HepG2 (cell line): ENCODE measurements at regions not wholly inside any gene's neighbourhood (a gene's known extent, or its start where the extent isn't known, plus 50 kb on each side); places are given as distances from the start of the nearest gene placed in this dataset.

Experiments used
- ATAC-seq: fragments of 200-7000 bp; cut with Tn5 transposase; 3 replicates; pipeline ENCODE4 v1.9.1; 2020; ENCODE audit warnings: mild to moderate bottlenecking, moderate library complexity
- BruUV-seq: library from RNA; stranded (reverse); fragments of 400-500 nt; replicated peaks from 2 replicates; lab custom pipeline; 2021; lab: Mats Ljungman, UMichigan
- CTCF ChIA-PET: fragments of 300-600 bp; formaldehyde crosslinking; extraction: SDS; loops from one replicate; lab custom pipeline; 2021; ENCODE audit warnings: low total read pairs, inconsistent platforms, low intra/inter-chr PET ratio; lab: Yijun Ruan, JAX
- POLR2A ChIA-PET: fragments of 350-600 bp; sonication (Branson Sonifier 250); formaldehyde crosslinking; loops from one replicate; lab custom pipeline; 2020; ENCODE audit warnings: antibody characterized with exemption, inconsistent platforms; lab: Yijun Ruan, JAX
- DNase-seq: peaks from one replicate; pipeline ENCODE4 v3.0.0-alpha.2; 2015; ENCODE audit warnings: low spot score
- FAIRE-seq: peaks from 3 replicates; lab custom pipeline; 2011; peaks lifted over from hg19 to GRCh38; lab: Jason Lieb, UNC
- H2AFZ ChIP-seq: one replicate; pipeline ENCODE4 v1.6.1; 2011; ENCODE audit warnings: low read length, inconsistent platforms
- H3K27ac ChIP-seq: fragments of 300-600 bp; 3 replicates; pipeline ENCODE4 v1.8.0; 2011; ENCODE audit warnings: mixed run types, mild to moderate bottlenecking, mixed read lengths, low read length, inconsistent platforms; ENCODE audit not compliant: insufficient read depth; ENCODE audit errors: extremely low read length
- H3K27me3 ChIP-seq, 2 experiments: fragments of 200-600 bp in 1 of 2; 2 replicates in 1 of 2; 3 replicates in 1 of 2; pipeline versions ENCODE4 v1.6.0 to v1.8.0; 2011; ENCODE audit warnings: low read length in 2 of 2, mild to moderate bottlenecking in 2 of 2, moderate library complexity in 2 of 2, inconsistent platforms in 1 of 2; ENCODE audit not compliant: insufficient read depth in 2 of 2, control insufficient read depth in 1 of 2
- H3K36me3 ChIP-seq, 2 experiments: fragments of 200-600 bp in 1 of 2; replicated peaks in 1 of 2; 2 replicates in 1 of 2; 3 replicates in 1 of 2; pipeline versions ENCODE4 v1.5.1 to v1.8.0; 2011; ENCODE audit warnings: low read length in 2 of 2, inconsistent platforms in 1 of 2; ENCODE audit not compliant: insufficient read depth in 2 of 2, control insufficient read depth in 1 of 2
- H3K4me1 ChIP-seq: 2 replicates; pipeline ENCODE4 v1.5.1; 2012; ENCODE audit warnings: low read length, inconsistent platforms; ENCODE audit not compliant: insufficient read depth
- H3K4me2 ChIP-seq: 2 replicates; pipeline ENCODE4 v1.6.0; 2011; ENCODE audit warnings: low read depth, low read length, inconsistent platforms
- H3K4me3 ChIP-seq, 3 experiments: fragments of 200-600 bp in 1 of 3; sonication (generic), shearing (Covaris generic) in 1 of 3; replicated peaks in 1 of 3; 2 replicates each; pipeline ENCODE4 v1.5.1; 2011 to 2016; ENCODE audit warnings: low read length in 3 of 3, inconsistent platforms in 2 of 3, low read depth in 2 of 3, mild to moderate bottlenecking in 2 of 3, control low read depth in 1 of 3, mixed read lengths in 1 of 3; ENCODE audit not compliant: insufficient read depth in 1 of 3
- H3K79me2 ChIP-seq: one replicate; pipeline ENCODE4 v1.6.1; 2011; ENCODE audit warnings: low read length, inconsistent platforms; ENCODE audit not compliant: insufficient read depth
- H3K9ac ChIP-seq: 2 replicates; pipeline ENCODE4 v1.6.0; 2011; ENCODE audit warnings: mild to moderate bottlenecking, low read depth, low read length, inconsistent platforms; ENCODE audit not compliant: insufficient read depth
- H3K9me3 ChIP-seq: 2 replicates; pipeline ENCODE4 v1.5.1; 2012; ENCODE audit warnings: mild to moderate bottlenecking, low read length
- H4K20me1 ChIP-seq: 2 replicates; pipeline ENCODE4 v1.6.0; 2011; ENCODE audit warnings: inconsistent platforms, mild to moderate bottlenecking, low read length, moderate library complexity; ENCODE audit not compliant: insufficient read depth
- MAFK ChIP-seq, 2 experiments: IDR thresholded peaks in 1 of 2; conservative IDR thresholded peaks in 1 of 2; 2 replicates each; pipeline ENCODE4 v1.6.1; 2011; ENCODE audit warnings: improper control_type of control experiment in 2 of 2, low read length in 2 of 2
- REXO4 ChIP-seq: sonication (generic); formaldehyde crosslinking; IDR thresholded peaks from 2 replicates; pipeline ENCODE4 v1.8.0; 2022; ENCODE audit warnings: missing genetic modification reagents, mild to moderate bottlenecking, borderline replicate concordance
- ZNF484 ChIP-seq: sonication (generic); formaldehyde crosslinking; IDR thresholded peaks from 2 replicates; pipeline ENCODE4 v1.5.1; 2020; ENCODE audit warnings: mild to moderate bottlenecking, low read depth, missing genetic modification reagents, borderline replicate concordance
- ZNF567 ChIP-seq: sonication (generic); formaldehyde crosslinking; IDR thresholded peaks from 2 replicates; pipeline ENCODE4 v1.8.1; 2023; ENCODE audit warnings: mild to moderate bottlenecking, missing genetic modification reagents, borderline replicate concordance
- WGBS: methylation state at CpG from one replicate; pipeline ENCODE4 v1.1.6; 2017; ENCODE audit warnings: low lambda C conversion rate; 5-methylcytosine and 5-hydroxymethylcytosine counted together
- in situ Hi-C: cut with HindIII; loops from 2 replicates; pipeline ENCODE4 v1.10.0; 2017; ENCODE audit warnings: low pct_unique_long_range_greater_than_20kb; ENCODE audit not compliant: extremely low pct_ligation_motif_present
- intact Hi-C: fragments of 100-400 bp; cut with micrococcal nuclease; formaldehyde crosslinking; loops from one replicate; pipeline ENCODE4 v1.10.0; 2022; ENCODE audit not compliant: unreplicated experiment

- intact Hi-C loops: no loop called here
- BruUV-seq: no TSS peak
- ATAC-seq: no peak
- no peak overlapping the region for H2AFZ ChIP-seq
- no peak for FAIRE-seq
- no peak for DNase-seq
- WGBS: 0% methylated on average over 2 of the region's 2 CpGs
- TF ChIP-seq ZNF567 (CRISPR knock-in tag) (no peak), REXO4 (CRISPR knock-in tag) (no peak)
- no peaks in the 10 kb centered on the region for H4K20me1 ChIP-seq
- H3K27ac ChIP-seq: no peak overlapping the region
- no peak overlapping the region for H3K9ac ChIP-seq
- in situ Hi-C loops: no loop called here
- H3K4me1 ChIP-seq: no peaks in the 10 kb centered on the region
- no peaks in the 10 kb centered on the region for H3K36me3 ChIP-seq
- no peaks in the 10 kb centered on the region for H3K79me2 ChIP-seq
- no peaks in the 10 kb centered on the region for H3K9me3 ChIP-seq
- ChIA-PET POLR2A (no interaction called here), CTCF (no interaction called here)
- no peaks in the 10 kb centered on the region for H3K27me3 ChIP-seq
- H3K4me3 ChIP-seq: no peak overlapping the region
- H3K4me2 ChIP-seq: no peak overlapping the region
Observed at GRCh38 chr6:91743756-91744155, 1156.9 kb upstream of the MAP3K7 start.

GRCh38 chr6:91731939-91732338, 1145.1 kb upstream of the MAP3K7 start:
- H4K20me1 ChIP-seq: no peaks in the 10 kb centered on the region
- POLR2A ChIA-PET: no interaction called here
- DNase-seq: no peak
- BruUV-seq: no TSS peak
- no peak for ATAC-seq
- no peaks in the 10 kb centered on the region for H3K79me2 ChIP-seq
- FAIRE-seq: no peak
- TF ChIP-seq MAFK (conservative IDR thresholded peaks at IDR 0.05 in 1 of 2, IDR thresholded peaks at IDR 0.05 in 1 of 2; ENCODE audit: low read length in 2 of 2) (peak in 1 of 2 experiments; percentile 12; a peak in 1 of 4 replicates), ZNF484 (CRISPR knock-in tag) (no peak)
- TF ChIP-seq, all 625 proteins: peak for 1
- CTCF ChIA-PET: no interaction called here
- Histone ChIP-seq H2AFZ (no peak overlapping the region), H3K4me3 (no peak overlapping the region), H3K27ac (no peak overlapping the region), H3K36me3 (no peaks in the 10 kb centered on the region), H3K9ac (no peak overlapping the region), H3K27me3 (no peaks in the 10 kb centered on the region), H3K4me2 (no peak overlapping the region), H3K9me3 (no peaks in the 10 kb centered on the region; the same call in 1 of the 2 replicates), H3K4me1 (no peaks in the 10 kb centered on the region)
- in situ Hi-C loops: no loop called here
- intact Hi-C loops: no loop called here
